HG03571 (cell line): ENCODE measurements at regions not wholly inside any gene's neighbourhood (a gene's known extent, or its start where the extent isn't known, plus 50 kb on each side); places are given as distances from the start of the nearest gene placed in this dataset.
"Not testable (repeated sequence)": the region's sequence is repeated elsewhere in the genome, so short reads cannot be mapped to it uniquely, and the experiment has no call there.

Experiments
- ATAC-seq: cut with Tn5 transposase; IDR thresholded peaks from one replicate; pipeline ENCODE4 v1.9.1; 2021; ENCODE audit not compliant: unreplicated experiment

GRCh38 chr20:61096463-61096862, 155.6 kb upstream of the CDH4 start:
- no peak for ATAC-seq

- ATAC-seq = no peak
Observed at GRCh38 chr20:61099806-61100205, 152.3 kb upstream of the CDH4 start.

GRCh38 chr20:61100489-61100888, 151.6 kb upstream of the CDH4 start:
- ATAC-seq = no peak

GRCh38 chr20:61101321-61101720, 150.7 kb upstream of the CDH4 start:
- not testable (repeated sequence) for ATAC-seq

GRCh38 chr20:61104232-61104631, 147.8 kb upstream of the CDH4 start:
- ATAC-seq = no peak

GRCh38 chr20:61105395-61105794, 146.7 kb upstream of the CDH4 start:
- ATAC-seq = no peak

- no peak for ATAC-seq
Observed at GRCh38 chr20:61106438-61106837, 145.6 kb upstream of the CDH4 start.

- no peak for ATAC-seq
Observed at GRCh38 chr20:61109221-61109805, 142.7 kb upstream of the CDH4 start.

GRCh38 chr20:61112515-61112914, 139.5 kb upstream of the CDH4 start:
- no peak for ATAC-seq

GRCh38 chr20:61113731-61114130, 138.3 kb upstream of the CDH4 start:
- ATAC-seq = no peak

- ATAC-seq = no peak
Observed at GRCh38 chr20:61114493-61115175, 137.4 kb upstream of the CDH4 start.

- ATAC-seq = no peak
Observed at GRCh38 chr20:61115364-61116065, 136.5 kb upstream of the CDH4 start.

- no peak for ATAC-seq
Observed at GRCh38 chr20:61117725-61118124, 134.3 kb upstream of the CDH4 start.

- ATAC-seq = no peak
Observed at GRCh38 chr20:61118429-61119224, 133.4 kb upstream of the CDH4 start.

- no peak for ATAC-seq
Observed at GRCh38 chr20:61119273-61119672, 132.8 kb upstream of the CDH4 start.

- ATAC-seq = no peak
Observed at GRCh38 chr20:61119794-61120410, 132.2 kb upstream of the CDH4 start.

- ATAC-seq = no peak
Observed at GRCh38 chr20:61120595-61121515, 131.2 kb upstream of the CDH4 start.

- no peak for ATAC-seq
Observed at GRCh38 chr20:61121661-61122060, 130.4 kb upstream of the CDH4 start.

GRCh38 chr20:61123286-61123685, 128.8 kb upstream of the CDH4 start:
- ATAC-seq = no peak

GRCh38 chr20:61123751-61124368, 128.2 kb upstream of the CDH4 start:
- ATAC-seq = no peak
